ENCODE measurements at regions not wholly inside any gene's neighbourhood (a gene's known extent, or its start where the extent isn't known, plus 50 kb on each side); places are given as distances from the start of the nearest gene placed in this dataset.

- TF ChIP-seq, protein P1, sequence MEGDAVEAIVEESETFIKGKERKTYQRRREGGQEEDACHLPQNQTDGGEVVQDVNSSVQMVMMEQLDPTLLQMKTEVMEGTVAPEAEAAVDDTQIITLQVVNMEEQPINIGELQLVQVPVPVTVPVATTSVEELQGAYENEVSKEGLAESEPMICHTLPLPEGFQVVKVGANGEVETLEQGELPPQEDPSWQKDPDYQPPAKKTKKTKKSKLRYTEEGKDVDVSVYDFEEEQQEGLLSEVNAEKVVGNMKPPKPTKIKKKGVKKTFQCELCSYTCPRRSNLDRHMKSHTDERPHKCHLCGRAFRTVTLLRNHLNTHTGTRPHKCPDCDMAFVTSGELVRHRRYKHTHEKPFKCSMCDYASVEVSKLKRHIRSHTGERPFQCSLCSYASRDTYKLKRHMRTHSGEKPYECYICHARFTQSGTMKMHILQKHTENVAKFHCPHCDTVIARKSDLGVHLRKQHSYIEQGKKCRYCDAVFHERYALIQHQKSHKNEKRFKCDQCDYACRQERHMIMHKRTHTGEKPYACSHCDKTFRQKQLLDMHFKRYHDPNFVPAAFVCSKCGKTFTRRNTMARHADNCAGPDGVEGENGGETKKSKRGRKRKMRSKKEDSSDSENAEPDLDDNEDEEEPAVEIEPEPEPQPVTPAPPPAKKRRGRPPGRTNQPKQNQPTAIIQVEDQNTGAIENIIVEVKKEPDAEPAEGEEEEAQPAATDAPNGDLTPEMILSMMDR (conservative IDR thresholded peaks at IDR 0.05; ENCODE audit: low read length), result no peak
- TF ChIP-seq EZH2phosphoT487 (IDR thresholded peaks at IDR 0.05; ENCODE audit: borderline replicate concordance), result no peak
Observed at GRCh38 chr21:35927262-35927661, 133.1 kb downstream of the SETD4 start.
